ENCODE measurements at regions not wholly inside any gene's neighbourhood (a gene's known extent, or its start where the extent isn't known, plus 50 kb on each side); places are given as distances from the start of the nearest gene placed in this dataset.

DNA sequence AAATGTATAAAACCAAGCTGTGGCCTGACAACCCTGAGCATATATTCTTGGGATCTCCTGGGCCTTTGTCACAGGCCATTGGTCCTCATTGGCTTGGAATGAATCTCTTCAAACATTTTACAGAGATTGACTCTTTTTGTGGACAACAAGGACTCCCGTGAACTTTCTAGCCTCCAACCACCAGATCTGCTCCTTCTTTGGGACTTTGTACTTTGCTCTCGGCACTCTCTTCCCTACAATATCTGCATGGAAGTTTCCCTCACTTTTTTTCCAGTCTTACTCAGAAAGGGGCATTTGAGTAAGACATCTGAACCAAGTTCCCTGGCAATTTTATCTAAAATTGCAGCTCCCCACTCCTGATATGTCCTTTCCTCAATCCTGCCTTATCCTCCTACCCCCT is 158.8 kb downstream of the PHLDA1 start (continued):
- TF ChIP-seq, protein P1, sequence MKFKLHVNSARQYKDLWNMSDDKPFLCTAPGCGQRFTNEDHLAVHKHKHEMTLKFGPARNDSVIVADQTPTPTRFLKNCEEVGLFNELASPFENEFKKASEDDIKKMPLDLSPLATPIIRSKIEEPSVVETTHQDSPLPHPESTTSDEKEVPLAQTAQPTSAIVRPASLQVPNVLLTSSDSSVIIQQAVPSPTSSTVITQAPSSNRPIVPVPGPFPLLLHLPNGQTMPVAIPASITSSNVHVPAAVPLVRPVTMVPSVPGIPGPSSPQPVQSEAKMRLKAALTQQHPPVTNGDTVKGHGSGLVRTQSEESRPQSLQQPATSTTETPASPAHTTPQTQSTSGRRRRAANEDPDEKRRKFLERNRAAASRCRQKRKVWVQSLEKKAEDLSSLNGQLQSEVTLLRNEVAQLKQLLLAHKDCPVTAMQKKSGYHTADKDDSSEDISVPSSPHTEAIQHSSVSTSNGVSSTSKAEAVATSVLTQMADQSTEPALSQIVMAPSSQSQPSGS (tag by site-specific recombination; IDR thresholded peaks at IDR 0.05; ENCODE audit: low read depth) = no peak
- no peak for TF ChIP-seq ZSCAN16 (tag by site-specific recombination; IDR thresholded peaks at IDR 0.05)
- TF ChIP-seq ZNF596 (tag by site-specific recombination; IDR thresholded peaks at IDR 0.05) = no peak
- TF ChIP-seq ZNF341 (tag by site-specific recombination; IDR thresholded peaks at IDR 0.05; ENCODE audit: low read depth) = no peak
- TF ChIP-seq ZNF645 (tag by site-specific recombination; IDR thresholded peaks at IDR 0.05) = no peak
- no peak for TF ChIP-seq BCL11B (tag by site-specific recombination; IDR thresholded peaks at IDR 0.05; ENCODE audit: low read depth)
- TF ChIP-seq SCRT2 (tag by site-specific recombination; IDR thresholded peaks at IDR 0.05) = no peak
- TF ChIP-seq EGR2 (tag by site-specific recombination; IDR thresholded peaks at IDR 0.05; ENCODE audit: low read depth) = no peak
- no peak for TF ChIP-seq ZSCAN18 (tag by site-specific recombination; IDR thresholded peaks at IDR 0.05)
- no peak for TF ChIP-seq GLIS2 (tag by site-specific recombination; IDR thresholded peaks at IDR 0.05)

- Histone ChIP-seq H3K36me3 (ENCODE audit: control insufficient read depth in 2 of 2, insufficient read depth in 1 of 2, low read length in 2 of 2) (no peaks in the 10 kb centered on the region), H3K4me1 (ENCODE audit: control insufficient read depth, insufficient read depth, low read length) (no peaks in the 10 kb centered on the region), H3K9me3 (ENCODE audit: control insufficient read depth, insufficient read depth, low read depth, low read length) (no peaks in the 10 kb centered on the region), H3K4me3 (ENCODE audit: low read depth, low read length) (no peak overlapping the region), H3K27ac (ENCODE audit: extremely low read depth, low read depth, low read length) (no peak overlapping the region)
- ChIA-PET CTCF (interaction anchor here (0.7 to 1.1 kb wide), 2 partner anchors 20 to 344 kb away, joined by 3 to 4 read pairs; no protein-coding TSS in a partner anchor), POLR2A (no interaction called here)
- no peak for TF ChIP-seq HIC1 (tag by site-specific recombination; IDR thresholded peaks at IDR 0.05)
- no peak for TF ChIP-seq KLF10 (tag by site-specific recombination; IDR thresholded peaks at IDR 0.05)
- TF ChIP-seq ZNF248 (tag by site-specific recombination; IDR thresholded peaks at IDR 0.05) = no peak
- TF ChIP-seq SP3 (tag by site-specific recombination; IDR thresholded peaks at IDR 0.05) = no peak
- TF ChIP-seq ZNF629 (tag by site-specific recombination; IDR thresholded peaks at IDR 0.05) = no peak
- no peak for TF ChIP-seq ZNF555 (tag by site-specific recombination; conservative IDR thresholded peaks at IDR 0.05)
- TF ChIP-seq ZNF184 (tag by site-specific recombination; IDR thresholded peaks at IDR 0.05) = no peak
- no peak for TF ChIP-seq FEZF1 (tag by site-specific recombination; IDR thresholded peaks at IDR 0.05)
- TF ChIP-seq, protein P2, sequence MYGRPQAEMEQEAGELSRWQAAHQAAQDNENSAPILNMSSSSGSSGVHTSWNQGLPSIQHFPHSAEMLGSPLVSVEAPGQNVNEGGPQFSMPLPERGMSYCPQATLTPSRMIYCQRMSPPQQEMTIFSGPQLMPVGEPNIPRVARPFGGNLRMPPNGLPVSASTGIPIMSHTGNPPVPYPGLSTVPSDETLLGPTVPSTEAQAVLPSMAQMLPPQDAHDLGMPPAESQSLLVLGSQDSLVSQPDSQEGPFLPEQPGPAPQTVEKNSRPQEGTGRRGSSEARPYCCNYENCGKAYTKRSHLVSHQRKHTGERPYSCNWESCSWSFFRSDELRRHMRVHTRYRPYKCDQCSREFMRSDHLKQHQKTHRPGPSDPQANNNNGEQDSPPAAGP (tag by site-specific recombination; IDR thresholded peaks at IDR 0.05) = no peak
- no peak for TF ChIP-seq RBAK (tag by site-specific recombination; IDR thresholded peaks at IDR 0.05)
- TF ChIP-seq BCL11B (tag by site-specific recombination; IDR thresholded peaks at IDR 0.05; ENCODE audit: low read depth) = no peak
- no peak for TF ChIP-seq ZNF514 (tag by site-specific recombination; IDR thresholded peaks at IDR 0.05)
- TF ChIP-seq ZNF426 (tag by site-specific recombination; IDR thresholded peaks at IDR 0.05) = no peak
- no peak for TF ChIP-seq ZNF624 (tag by site-specific recombination; IDR thresholded peaks at IDR 0.05)
- no peak for TF ChIP-seq ZNF121 (tag by site-specific recombination; IDR thresholded peaks at IDR 0.05)
- TF ChIP-seq, protein P3, sequence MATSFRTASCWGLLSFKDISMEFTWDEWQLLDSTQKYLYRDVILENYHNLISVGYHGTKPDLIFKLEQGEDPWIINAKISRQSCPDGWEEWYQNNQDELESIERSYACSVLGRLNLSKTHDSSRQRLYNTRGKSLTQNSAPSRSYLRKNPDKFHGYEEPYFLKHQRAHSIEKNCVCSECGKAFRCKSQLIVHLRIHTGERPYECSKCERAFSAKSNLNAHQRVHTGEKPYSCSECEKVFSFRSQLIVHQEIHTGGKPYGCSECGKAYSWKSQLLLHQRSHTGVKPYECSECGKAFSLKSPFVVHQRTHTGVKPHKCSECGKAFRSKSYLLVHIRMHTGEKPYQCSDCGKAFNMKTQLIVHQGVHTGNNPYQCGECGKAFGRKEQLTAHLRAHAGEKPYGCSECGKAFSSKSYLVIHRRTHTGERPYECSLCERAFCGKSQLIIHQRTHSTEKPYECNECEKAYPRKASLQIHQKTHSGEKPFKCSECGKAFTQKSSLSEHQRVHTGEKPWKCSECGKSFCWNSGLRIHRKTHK (tag by site-specific recombination; IDR thresholded peaks at IDR 0.05) = no peak
- TF ChIP-seq ZNF157 (tag by site-specific recombination; IDR thresholded peaks at IDR 0.05) = no peak
- no peak for TF ChIP-seq ZNF449 (tag by site-specific recombination; IDR thresholded peaks at IDR 0.05)
- no peak for TF ChIP-seq OSR2 (tag by site-specific recombination; IDR thresholded peaks at IDR 0.05)
- no peak for TF ChIP-seq ZBTB48 (tag by site-specific recombination; IDR thresholded peaks at IDR 0.05)
Measured at GRCh38 chr12:75870878-75871277, 160.7 kb downstream of the PHLDA1 start.
